GM12878 (cell line): ENCODE measurements at regions not wholly inside any gene's neighbourhood (a gene's known extent, or its start where the extent isn't known, plus 50 kb on each side); places are given as distances from the start of the nearest gene placed in this dataset.

ENCODE experiments used
- ATAC-seq: fragments of 200-7000 bp; cut with Tn5 transposase; 3 replicates; pipeline ENCODE4 v1.9.1; 2020; ENCODE audit warnings: mild to moderate bottlenecking, moderate library complexity
- BruUV-seq: library from RNA; stranded (reverse); fragments of 400-500 nt; replicated peaks from 2 replicates; lab custom pipeline; 2021; lab: Mats Ljungman, UMichigan
- CTCF ChIA-PET: fragments of 300-600 bp; sonication (Branson Sonifier 250); formaldehyde crosslinking; extraction: SDS; loops from one replicate; lab custom pipeline; 2021; ENCODE audit warnings: inconsistent platforms; lab: Yijun Ruan, JAX
- POLR2A ChIA-PET: fragments of 350-600 bp; formaldehyde crosslinking; extraction: SDS; loops from one replicate; lab custom pipeline; 2021; ENCODE audit warnings: inconsistent platforms; lab: Charles Lee
- RAD21 ChIA-PET: fragments of 300-600 bp; sonication (Branson Sonifier 250); formaldehyde crosslinking; loops from one replicate; lab custom pipeline; 2023; ENCODE audit warnings: antibody characterized with exemption; ENCODE audit not compliant: unreplicated experiment; lab: Charles Lee
- SMC1A ChIA-PET: fragments of 300-600 bp; sonication (Branson Sonifier 250); formaldehyde crosslinking; loops from one replicate; lab custom pipeline; 2023; ENCODE audit not compliant: unreplicated experiment, uncharacterized antibody; lab: Charles Lee
- DNase-seq: peaks from one replicate; pipeline ENCODE4 v3.0.0-alpha.2; 2011; ENCODE audit warnings: low read depth, low spot score
- FAIRE-seq: peaks from 3 replicates; lab custom pipeline; 2011; peaks lifted over from hg19 to GRCh38; lab: Jason Lieb, UNC
- H2AFZ ChIP-seq: 2 replicates; pipeline ENCODE4 v1.6.0; 2011; ENCODE audit warnings: low read depth, low read length, control low read depth; ENCODE audit not compliant: control insufficient read depth
- H3K27ac ChIP-seq: 2 replicates; pipeline ENCODE4 v1.5.1; 2011; ENCODE audit warnings: control low read depth; ENCODE audit not compliant: control insufficient read depth, insufficient read depth
- H3K27me3 ChIP-seq, 2 experiments: replicated peaks in 1 of 2; 2 replicates each; pipeline versions ENCODE4 v1.6.0 to v1.6.1; 2011; ENCODE audit warnings: low read length in 1 of 2; ENCODE audit not compliant: control insufficient read depth in 2 of 2, insufficient read depth in 2 of 2
- H3K36me3 ChIP-seq, 2 experiments: 2 replicates each; pipeline ENCODE4 v1.5.1; 2011; ENCODE audit warnings: low read length in 1 of 2; ENCODE audit not compliant: control insufficient read depth in 2 of 2, insufficient read depth in 2 of 2
- H3K4me1 ChIP-seq: 2 replicates; pipeline ENCODE4 v1.6.1; 2011; ENCODE audit warnings: mild to moderate bottlenecking, low read length, moderate library complexity, mixed read lengths; ENCODE audit not compliant: control insufficient read depth, insufficient read depth
- H3K4me2 ChIP-seq: 2 replicates; pipeline ENCODE4 v1.6.0; 2011; ENCODE audit warnings: control low read depth; ENCODE audit not compliant: control insufficient read depth, insufficient read depth
- H3K4me3 ChIP-seq: fragments of 200-600 bp; sonication (generic); 2 replicates; pipeline ENCODE4 v1.5.1; 2016
- H3K79me2 ChIP-seq: 2 replicates; pipeline ENCODE4 v1.6.0; 2011; ENCODE audit warnings: low read length; ENCODE audit not compliant: control insufficient read depth, insufficient read depth
- H3K9ac ChIP-seq: 2 replicates; pipeline ENCODE4 v1.8.0; 2011; ENCODE audit warnings: low read length, control low read depth, mixed read lengths; ENCODE audit not compliant: control insufficient read depth, insufficient read depth
- H3K9me3 ChIP-seq: replicated peaks from 3 replicates; pipeline ENCODE4 v1.5.1; 2011; ENCODE audit warnings: mild to moderate bottlenecking, low read length; ENCODE audit not compliant: control insufficient read depth, insufficient read depth
- H4K20me1 ChIP-seq: 2 replicates; pipeline ENCODE4 v1.6.0; 2011; ENCODE audit not compliant: control insufficient read depth, insufficient read depth
- HDGF ChIP-seq: fragments of 450-650 bp; IDR thresholded peaks from 2 replicates; pipeline ENCODE4 v1.6.1; 2016; ENCODE audit warnings: antibody characterized with exemption
- IKZF2 ChIP-seq, 2 experiments: fragments of 450-650 bp; IDR thresholded peaks; 2 replicates each; pipeline ENCODE4 v1.6.1; 2017; ENCODE audit warnings: mild to moderate bottlenecking in 2 of 2, moderate library complexity in 2 of 2
- JUNB ChIP-seq: IDR thresholded peaks from 2 replicates; pipeline ENCODE4 v1.6.1; 2016; ENCODE audit warnings: antibody characterized with exemption, mild to moderate bottlenecking
- NBN ChIP-seq: fragments of 450-650 bp; IDR thresholded peaks from 2 replicates; pipeline ENCODE4 v1.6.1; 2016
- NR2F1 ChIP-seq: fragments of 450-650 bp; conservative IDR thresholded peaks from 2 replicates; pipeline ENCODE4 v1.6.1; 2017; ENCODE audit warnings: mild to moderate bottlenecking
- RELA ChIP-seq: fragments of 450-650 bp; IDR thresholded peaks from 2 replicates; pipeline ENCODE4 v1.8.0; 2014; ENCODE audit warnings: borderline replicate concordance; ENCODE audit not compliant: partially characterized antibody
- RFX5 ChIP-seq: IDR thresholded peaks from 2 replicates; pipeline ENCODE4 v1.6.1; 2011; ENCODE audit warnings: low read depth, low read length, improper control_type of control experiment
- SIX5 ChIP-seq: IDR thresholded peaks from 2 replicates; pipeline ENCODE4 v1.6.1; 2011; ENCODE audit warnings: mild to moderate bottlenecking, low read depth, low read length, moderate library complexity; ENCODE audit not compliant: severe bottlenecking
- SMAD5 ChIP-seq: IDR thresholded peaks from 2 replicates; pipeline ENCODE4 v1.6.1; 2016; ENCODE audit warnings: antibody characterized with exemption, low read depth
- SMARCA5 ChIP-seq: fragments of 450-650 bp; IDR thresholded peaks from 2 replicates; pipeline ENCODE4 v1.6.1; 2017; ENCODE audit warnings: mild to moderate bottlenecking
- TCF7 ChIP-seq: IDR thresholded peaks from 2 replicates; pipeline ENCODE4 v1.6.1; 2014; ENCODE audit warnings: antibody characterized with exemption, borderline replicate concordance
- YBX1 ChIP-seq: fragments of 450-650 bp; IDR thresholded peaks from 2 replicates; pipeline ENCODE4 v1.6.1; 2016; ENCODE audit warnings: antibody characterized with exemption
- YY1 ChIP-seq: IDR thresholded peaks from 2 replicates; pipeline ENCODE4 v1.6.1; 2011; ENCODE audit warnings: low read depth, mild to moderate bottlenecking, low read length
- WGBS: methylation state at CpG from one replicate; pipeline ENCODE4 v1.1.6; 2016; ENCODE audit warnings: low lambda C conversion rate; ENCODE audit not compliant: insufficient replicate concordance, insufficient coverage; ENCODE audit errors: missing lambda C conversion rate; 5-methylcytosine and 5-hydroxymethylcytosine counted together
- in situ Hi-C: fragments of 300-500 bp; cut with MboI; formaldehyde crosslinking; loops from 9 replicates; pipeline ENCODE4 v1.14.3; 2018; ENCODE audit warnings: mixed read lengths
- intact Hi-C: fragments of 100-400 bp; cut with micrococcal nuclease; formaldehyde crosslinking; loops from one replicate; pipeline ENCODE4 v1.14.2; 2022; ENCODE audit not compliant: unreplicated experiment
- TF ChIP-seq, protein P1 (sequence below): fragments of 450-650 bp; IDR thresholded peaks from 2 replicates; pipeline ENCODE4 v1.6.1; 2017; ENCODE audit warnings: mild to moderate bottlenecking, moderate library complexity
- TF ChIP-seq, protein P2 (sequence below): fragments of 450-650 bp; IDR thresholded peaks from 2 replicates; pipeline ENCODE4 v1.6.1; 2016; ENCODE audit warnings: mild to moderate bottlenecking
- TF ChIP-seq, protein P3 (sequence below): IDR thresholded peaks from 2 replicates; pipeline ENCODE4 v1.6.1; 2011; ENCODE audit warnings: low read depth, mild to moderate bottlenecking, low read length, moderate library complexity, borderline replicate concordance; ENCODE audit errors: extremely low read depth
- TF ChIP-seq, protein P4 (sequence below): fragments of 450-650 bp; formaldehyde crosslinking; IDR thresholded peaks from 2 replicates; pipeline ENCODE4 v1.5.0; 2022; ENCODE audit warnings: mild to moderate bottlenecking, missing genetic modification characterization
- TF ChIP-seq, protein P5 (sequence below): IDR thresholded peaks from 2 replicates; pipeline ENCODE4 v1.6.1; 2012; ENCODE audit warnings: low read depth, low read length, improper control_type of control experiment

DNA sequence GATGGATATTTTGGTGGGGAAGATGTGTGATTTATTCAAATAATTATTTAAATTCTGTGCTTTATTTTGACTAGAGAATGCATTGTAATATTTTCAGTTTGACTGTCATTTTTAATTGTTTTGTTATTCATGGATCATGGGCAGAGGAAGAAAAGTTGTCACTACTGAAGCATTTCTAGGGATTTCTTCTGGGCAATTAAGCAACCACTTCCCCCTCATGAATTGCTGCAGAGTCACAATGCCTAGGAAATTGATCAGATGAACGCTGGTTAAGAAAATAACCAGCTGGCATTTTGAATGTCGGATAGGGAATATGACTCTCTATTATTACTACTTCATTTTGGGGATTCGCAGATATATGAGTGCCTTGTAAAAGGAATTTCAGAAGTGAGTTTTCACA lies 283.3 kb downstream of the IL15 start:
- Histone ChIP-seq H3K79me2 (no peaks in the 10 kb centered on the region), H4K20me1 (no peaks in the 10 kb centered on the region), H3K9me3 (no peaks in the 10 kb centered on the region), H3K4me3 (no peak overlapping the region), H3K4me2 (no peak overlapping the region), H3K27ac (no peak overlapping the region), H2AFZ (no peak overlapping the region), H3K9ac (no peak overlapping the region), H3K27me3 (no peaks in the 10 kb centered on the region), H3K4me1 (no peaks in the 10 kb centered on the region), H3K36me3 (no peaks in the 10 kb centered on the region)
- 14% methylated on average over 3 of the region's 3 CpGs for whole genome bisulfite sequencing
- no TSS peak for BruUV-seq
- CTCF ChIA-PET, result no interaction called here
- RAD21 ChIA-PET, result no interaction called here
- DNase-seq (no peak), FAIRE-seq (no peak), ATAC-seq (no peak)
- POLR2A ChIA-PET, result no interaction called here
- SMC1A ChIA-PET, result no interaction called here
- intact Hi-C loops, result no loop called here
- in situ Hi-C loops, result no loop called here
- TF ChIP-seq YBX1 (no peak), NR2F1 (no peak), RFX5 (no peak), NBN (no peak), IKZF2 (IDR thresholded peaks at IDR 0.05) (no peak), HDGF (no peak), RELA (no peak), YY1 (no peak), SMARCA5 (no peak), SMAD5 (no peak), TCF7 (no peak), JUNB (no peak), SIX5 (no peak)
- TF ChIP-seq, protein P1, sequence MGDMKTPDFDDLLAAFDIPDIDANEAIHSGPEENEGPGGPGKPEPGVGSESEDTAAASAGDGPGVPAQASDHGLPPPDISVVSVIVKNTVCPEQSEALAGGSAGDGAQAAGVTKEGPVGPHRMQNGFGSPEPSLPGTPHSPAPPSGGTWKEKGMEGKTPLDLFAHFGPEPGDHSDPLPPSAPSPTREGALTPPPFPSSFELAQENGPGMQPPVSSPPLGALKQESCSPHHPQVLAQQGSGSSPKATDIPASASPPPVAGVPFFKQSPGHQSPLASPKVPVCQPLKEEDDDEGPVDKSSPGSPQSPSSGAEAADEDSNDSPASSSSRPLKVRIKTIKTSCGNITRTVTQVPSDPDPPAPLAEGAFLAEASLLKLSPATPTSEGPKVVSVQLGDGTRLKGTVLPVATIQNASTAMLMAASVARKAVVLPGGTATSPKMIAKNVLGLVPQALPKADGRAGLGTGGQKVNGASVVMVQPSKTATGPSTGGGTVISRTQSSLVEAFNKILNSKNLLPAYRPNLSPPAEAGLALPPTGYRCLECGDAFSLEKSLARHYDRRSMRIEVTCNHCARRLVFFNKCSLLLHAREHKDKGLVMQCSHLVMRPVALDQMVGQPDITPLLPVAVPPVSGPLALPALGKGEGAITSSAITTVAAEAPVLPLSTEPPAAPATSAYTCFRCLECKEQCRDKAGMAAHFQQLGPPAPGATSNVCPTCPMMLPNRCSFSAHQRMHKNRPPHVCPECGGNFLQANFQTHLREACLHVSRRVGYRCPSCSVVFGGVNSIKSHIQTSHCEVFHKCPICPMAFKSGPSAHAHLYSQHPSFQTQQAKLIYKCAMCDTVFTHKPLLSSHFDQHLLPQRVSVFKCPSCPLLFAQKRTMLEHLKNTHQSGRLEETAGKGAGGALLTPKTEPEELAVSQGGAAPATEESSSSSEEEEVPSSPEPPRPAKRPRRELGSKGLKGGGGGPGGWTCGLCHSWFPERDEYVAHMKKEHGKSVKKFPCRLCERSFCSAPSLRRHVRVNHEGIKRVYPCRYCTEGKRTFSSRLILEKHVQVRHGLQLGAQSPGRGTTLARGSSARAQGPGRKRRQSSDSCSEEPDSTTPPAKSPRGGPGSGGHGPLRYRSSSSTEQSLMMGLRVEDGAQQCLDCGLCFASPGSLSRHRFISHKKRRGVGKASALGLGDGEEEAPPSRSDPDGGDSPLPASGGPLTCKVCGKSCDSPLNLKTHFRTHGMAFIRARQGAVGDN, result no peak
- TF ChIP-seq, protein P2, sequence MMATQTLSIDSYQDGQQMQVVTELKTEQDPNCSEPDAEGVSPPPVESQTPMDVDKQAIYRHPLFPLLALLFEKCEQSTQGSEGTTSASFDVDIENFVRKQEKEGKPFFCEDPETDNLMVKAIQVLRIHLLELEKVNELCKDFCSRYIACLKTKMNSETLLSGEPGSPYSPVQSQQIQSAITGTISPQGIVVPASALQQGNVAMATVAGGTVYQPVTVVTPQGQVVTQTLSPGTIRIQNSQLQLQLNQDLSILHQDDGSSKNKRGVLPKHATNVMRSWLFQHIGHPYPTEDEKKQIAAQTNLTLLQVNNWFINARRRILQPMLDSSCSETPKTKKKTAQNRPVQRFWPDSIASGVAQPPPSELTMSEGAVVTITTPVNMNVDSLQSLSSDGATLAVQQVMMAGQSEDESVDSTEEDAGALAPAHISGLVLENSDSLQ, result no peak
- TF ChIP-seq, protein P3, sequence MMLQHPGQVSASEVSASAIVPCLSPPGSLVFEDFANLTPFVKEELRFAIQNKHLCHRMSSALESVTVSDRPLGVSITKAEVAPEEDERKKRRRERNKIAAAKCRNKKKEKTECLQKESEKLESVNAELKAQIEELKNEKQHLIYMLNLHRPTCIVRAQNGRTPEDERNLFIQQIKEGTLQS, result no peak
- TF ChIP-seq, protein P4, sequence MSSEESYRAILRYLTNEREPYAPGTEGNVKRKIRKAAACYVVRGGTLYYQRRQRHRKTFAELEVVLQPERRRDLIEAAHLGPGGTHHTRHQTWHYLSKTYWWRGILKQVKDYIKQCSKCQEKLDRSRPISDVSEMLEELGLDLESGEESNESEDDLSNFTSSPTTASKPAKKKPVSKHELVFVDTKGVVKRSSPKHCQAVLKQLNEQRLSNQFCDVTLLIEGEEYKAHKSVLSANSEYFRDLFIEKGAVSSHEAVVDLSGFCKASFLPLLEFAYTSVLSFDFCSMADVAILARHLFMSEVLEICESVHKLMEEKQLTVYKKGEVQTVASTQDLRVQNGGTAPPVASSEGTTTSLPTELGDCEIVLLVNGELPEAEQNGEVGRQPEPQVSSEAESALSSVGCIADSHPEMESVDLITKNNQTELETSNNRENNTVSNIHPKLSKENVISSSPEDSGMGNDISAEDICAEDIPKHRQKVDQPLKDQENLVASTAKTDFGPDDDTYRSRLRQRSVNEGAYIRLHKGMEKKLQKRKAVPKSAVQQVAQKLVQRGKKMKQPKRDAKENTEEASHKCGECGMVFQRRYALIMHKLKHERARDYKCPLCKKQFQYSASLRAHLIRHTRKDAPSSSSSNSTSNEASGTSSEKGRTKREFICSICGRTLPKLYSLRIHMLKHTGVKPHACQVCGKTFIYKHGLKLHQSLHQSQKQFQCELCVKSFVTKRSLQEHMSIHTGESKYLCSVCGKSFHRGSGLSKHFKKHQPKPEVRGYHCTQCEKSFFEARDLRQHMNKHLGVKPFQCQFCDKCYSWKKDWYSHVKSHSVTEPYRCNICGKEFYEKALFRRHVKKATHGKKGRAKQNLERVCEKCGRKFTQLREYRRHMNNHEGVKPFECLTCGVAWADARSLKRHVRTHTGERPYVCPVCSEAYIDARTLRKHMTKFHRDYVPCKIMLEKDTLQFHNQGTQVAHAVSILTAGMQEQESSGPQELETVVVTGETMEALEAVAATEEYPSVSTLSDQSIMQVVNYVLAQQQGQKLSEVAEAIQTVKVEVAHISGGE (CRISPR knock-in tag), result no peak
- TF ChIP-seq, protein P5, sequence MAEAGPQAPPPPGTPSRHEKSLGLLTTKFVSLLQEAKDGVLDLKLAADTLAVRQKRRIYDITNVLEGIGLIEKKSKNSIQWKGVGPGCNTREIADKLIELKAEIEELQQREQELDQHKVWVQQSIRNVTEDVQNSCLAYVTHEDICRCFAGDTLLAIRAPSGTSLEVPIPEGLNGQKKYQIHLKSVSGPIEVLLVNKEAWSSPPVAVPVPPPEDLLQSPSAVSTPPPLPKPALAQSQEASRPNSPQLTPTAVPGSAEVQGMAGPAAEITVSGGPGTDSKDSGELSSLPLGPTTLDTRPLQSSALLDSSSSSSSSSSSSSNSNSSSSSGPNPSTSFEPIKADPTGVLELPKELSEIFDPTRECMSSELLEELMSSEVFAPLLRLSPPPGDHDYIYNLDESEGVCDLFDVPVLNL, result no peak
